Head of caudate nucleus (tissue), 42 donors: ENCODE measurements at regions not wholly inside any gene's neighbourhood (a gene's known extent, or its start where the extent isn't known, plus 50 kb on each side); places are given as distances from the start of the nearest gene placed in this dataset.

Experiments used
- DNase-seq, 42 donors: peaks; one replicate each; pipeline versions ENCODE4 v3.0.0 to v3.0.0-alpha.2; 2020 to 2021; ENCODE audit warnings: mixed read lengths in 7 of 42
- intact Hi-C: fragments of 100-400 bp; cut with DNase I; formaldehyde crosslinking; loops from one replicate; pipeline ENCODE4 v1.15.0; 2022

- DNase-seq = no peak
- intact Hi-C loops = no loop called here
Measured at GRCh38 chr3:156620901-156621300, 53.5 kb upstream of the TIPARP start.

- intact Hi-C loops = no loop called here
- DNase-seq = no peak
Measured at GRCh38 chr3:156620260-156620659, 54.1 kb upstream of the TIPARP start.

GRCh38 chr3:156619376-156619775, 55.0 kb upstream of the TIPARP start:
- intact Hi-C loops = no loop called here

GRCh38 chr3:156617781-156618180, 56.6 kb upstream of the TIPARP start:
- intact Hi-C loops = no loop called here

More at GRCh38 chr3:156619376-156619775, 55.0 kb upstream of the TIPARP start:
- DNase-seq = no peak

GRCh38 chr3:156617145-156617544, 57.2 kb upstream of the TIPARP start:
- DNase-seq = no peak
- intact Hi-C loops = no loop called here

More at GRCh38 chr3:156617781-156618180, 56.6 kb upstream of the TIPARP start:
- DNase-seq = no peak

GRCh38 chr3:156615592-156616173, 58.7 kb upstream of the TIPARP start:
- intact Hi-C loops = no loop called here
- DNase-seq = peak in 14 of 42 donors; percentile 14 to 68 (median 26)

GRCh38 chr3:156614642-156615511, 59.5 kb upstream of the TIPARP start:
- intact Hi-C loops = no loop called here
- DNase-seq = no peak

GRCh38 chr3:156612903-156613302, 58.0 kb upstream of the SSR3 start:
- intact Hi-C loops = no loop called here
- DNase-seq = no peak

GRCh38 chr3:156611870-156612494, 57.1 kb upstream of the SSR3 start:
- intact Hi-C loops = no loop called here
- no peak for DNase-seq

- intact Hi-C loops = no loop called here
- no peak for DNase-seq
Measured at GRCh38 chr3:156610154-156610553, 55.2 kb upstream of the SSR3 start.

GRCh38 chr3:156609546-156609945, 54.6 kb upstream of the SSR3 start:
- intact Hi-C loops = no loop called here
- DNase-seq = no peak

- no peak for DNase-seq
- intact Hi-C loops = no loop called here
Measured at GRCh38 chr3:156608601-156609514, 53.9 kb upstream of the SSR3 start.

GRCh38 chr3:156606729-156607128, 51.8 kb upstream of the SSR3 start:
- DNase-seq = no peak
- intact Hi-C loops = no loop called here

GRCh38 chr3:156605686-156606605, 51.0 kb upstream of the SSR3 start:
- intact Hi-C loops = no loop called here
- peak in 38 of 42 donors; percentile 13 to 68 (median 40) for DNase-seq

GRCh38 chr3:156604642-156605144, 49.8 kb upstream of the SSR3 start:
- DNase-seq = no peak
- intact Hi-C loops = no loop called here
